SK-N-SH (cell line): ENCODE measurements at regions not wholly inside any gene's neighbourhood (a gene's known extent, or its start where the extent isn't known, plus 50 kb on each side); places are given as distances from the start of the nearest gene placed in this dataset.

Experiments
- CTCF ChIA-PET: fragments of 300-600, 350-600 bp; formaldehyde crosslinking; extraction: SDS; loops from one replicate; lab custom pipeline; 2021; lab: Yijun Ruan, JAX
- POLR2A ChIA-PET: fragments of 350-600 bp; sonication (Branson Sonifier 250); formaldehyde crosslinking; extraction: SDS; loops from one replicate; lab custom pipeline; 2020; ENCODE audit warnings: antibody characterized with exemption, inconsistent platforms; lab: Yijun Ruan, JAX
- DNase-seq: peaks from one replicate; pipeline ENCODE4 v3.0.0; 2012
- H2AFZ ChIP-seq: fragments of 200-600 bp; sonication (generic); 2 replicates; pipeline ENCODE4 v1.8.1; 2016; ENCODE audit warnings: antibody characterized with exemption, mild to moderate bottlenecking, low read depth
- H3F3A ChIP-seq: fragments of 200-600 bp; sonication (generic); replicated peaks from 2 replicates; pipeline ENCODE3; 2016; ENCODE audit warnings: antibody characterized with exemption, mild to moderate bottlenecking; ENCODE audit not compliant: insufficient read depth
- H3K27ac ChIP-seq, 2 experiments: fragments of 200-500 bp in 1 of 2; fragments of 200-600 bp in 1 of 2; sonication (Bioruptor generic) in 1 of 2; sonication (generic), shearing (Covaris generic) in 1 of 2; 2 replicates each; pipeline versions ENCODE4 v1.5.1 to v1.6.1; 2014 to 2016; ENCODE audit warnings: low read depth in 2 of 2, inconsistent platforms in 1 of 2, low read length in 1 of 2, mild to moderate bottlenecking in 1 of 2, mixed read lengths in 1 of 2
- H3K27me3 ChIP-seq: fragments of 200-600 bp; sonication (generic), shearing (Covaris generic); 2 replicates; pipeline ENCODE4 v1.6.1; 2016; ENCODE audit warnings: mixed run types; ENCODE audit not compliant: insufficient read depth
- H3K36me3 ChIP-seq, 2 experiments: fragments of 200-500 bp in 1 of 2; fragments of 200-600 bp in 1 of 2; sonication (Bioruptor generic) in 1 of 2; sonication (generic) in 1 of 2; replicated peaks in 1 of 2; 2 replicates each; pipeline versions ENCODE3 to v1.5.1; 2014 to 2016; ENCODE audit warnings: low read length in 1 of 2, mild to moderate bottlenecking in 1 of 2; ENCODE audit not compliant: insufficient read depth in 2 of 2, control insufficient read depth in 1 of 2
- H3K4me1 ChIP-seq, 2 experiments: fragments of 200-500 bp in 1 of 2; fragments of 200-600 bp in 1 of 2; sonication (Bioruptor generic) in 1 of 2; sonication (generic), shearing (Covaris generic) in 1 of 2; 2 replicates each; pipeline versions ENCODE4 v1.5.1 to v1.6.1; 2014 to 2016; ENCODE audit warnings: low read depth in 1 of 2, low read length in 1 of 2, mixed run types in 1 of 2; ENCODE audit not compliant: insufficient read depth in 2 of 2, control insufficient read depth in 1 of 2
- H3K4me2 ChIP-seq: fragments of 200-600 bp; sonication (generic), shearing (Covaris generic); 2 replicates; pipeline ENCODE4 v1.6.1; 2017; ENCODE audit warnings: mixed run types
- H3K4me3 ChIP-seq, 2 experiments: fragments of 200-500 bp in 1 of 2; fragments of 200-600 bp in 1 of 2; sonication (Bioruptor generic) in 1 of 2; sonication (generic), shearing (Covaris generic) in 1 of 2; 2 replicates each; pipeline versions ENCODE4 v1.5.1 to v1.8.1; 2014 to 2016; ENCODE audit warnings: low read depth in 2 of 2, inconsistent platforms in 1 of 2, low read length in 1 of 2, mild to moderate bottlenecking in 1 of 2, mixed read lengths in 1 of 2, moderate library complexity in 1 of 2
- H3K79me2 ChIP-seq: fragments of 200-600 bp; sonication (generic); 2 replicates; pipeline ENCODE4 v1.8.1; 2017; ENCODE audit warnings: mild to moderate bottlenecking; ENCODE audit not compliant: insufficient read depth
- H3K9ac ChIP-seq: fragments of 200-600 bp; sonication (generic); 2 replicates; pipeline ENCODE4 v1.6.1; 2017; ENCODE audit warnings: mixed run types
- H3K9me2 ChIP-seq: fragments of 200-600 bp; sonication (generic); 2 replicates; pipeline ENCODE4 v1.6.1; 2017; ENCODE audit warnings: mixed run types
- H3K9me3 ChIP-seq: fragments of 200-600 bp; sonication (generic); 2 replicates; pipeline ENCODE4 v1.6.1; 2017; ENCODE audit warnings: mixed run types, mild to moderate bottlenecking, moderate library complexity
- H4K20me1 ChIP-seq: fragments of 200-600 bp; sonication (generic); 2 replicates; pipeline ENCODE4 v1.6.1; 2017; ENCODE audit warnings: mild to moderate bottlenecking, mixed run types; ENCODE audit not compliant: insufficient read depth
- CHD2 ChIP-seq: fragments of 150-350 bp; IDR thresholded peaks from 2 replicates; pipeline ENCODE4 v1.6.1; 2018; ENCODE audit warnings: low read length; ENCODE audit not compliant: partially characterized antibody
- CTCF ChIP-seq: fragments of 200-600 bp; sonication (generic); IDR thresholded peaks from 2 replicates; pipeline ENCODE4 v1.6.1; 2017; ENCODE audit warnings: antibody characterized with exemption, mild to moderate bottlenecking, moderate library complexity
- EP300 ChIP-seq, 2 experiments: IDR thresholded peaks; 2 replicates each; pipeline versions ENCODE4 v1.4.0 to v1.6.1; 2012; ENCODE audit warnings: borderline replicate concordance in 1 of 2, low read depth in 1 of 2, low read length in 1 of 2
- EZH2phosphoT487 ChIP-seq: fragments of 200-600 bp; sonication (generic); IDR thresholded peaks from 2 replicates; pipeline ENCODE4 v1.6.1; 2017; ENCODE audit warnings: low read depth, mixed run types, mild to moderate bottlenecking, antibody characterized with exemption, moderate library complexity, borderline replicate concordance
- FOSL2 ChIP-seq: IDR thresholded peaks from 2 replicates; pipeline ENCODE4 v1.4.0; 2012; ENCODE audit warnings: low read depth, mild to moderate bottlenecking, moderate library complexity, borderline replicate concordance
- IRF3 ChIP-seq: fragments of 150-350 bp; IDR thresholded peaks from 2 replicates; pipeline ENCODE4 v1.6.1; 2016; ENCODE audit warnings: mild to moderate bottlenecking, low read depth, low read length
- RFX5 ChIP-seq: IDR thresholded peaks from 2 replicates; pipeline ENCODE4 v1.6.1; 2012; ENCODE audit warnings: mild to moderate bottlenecking, improper control_type of control experiment, low read length
- RXRA ChIP-seq: IDR thresholded peaks from 2 replicates; pipeline ENCODE4 v1.4.0; 2012; ENCODE audit warnings: low read depth, mild to moderate bottlenecking, borderline replicate concordance
- TAF1 ChIP-seq: IDR thresholded peaks from 2 replicates; pipeline ENCODE4 v1.6.1; 2012; ENCODE audit warnings: low read depth, mild to moderate bottlenecking, low read length, moderate library complexity, borderline replicate concordance
- TCF12 ChIP-seq: IDR thresholded peaks from 2 replicates; pipeline ENCODE4 v1.4.0; 2012
- WGBS: methylation state at CpG from one replicate; pipeline ENCODE4 v1.1.6; 2017; ENCODE audit warnings: low lambda C conversion rate; 5-methylcytosine and 5-hydroxymethylcytosine counted together

GRCh38 chr4:73315091-73315490 lies 56.5 kb upstream of the ANKRD17 start:
- no peaks in the 10 kb centered on the region for H3K4me1 ChIP-seq
- H3K9me2 ChIP-seq: no peaks in the 10 kb centered on the region
- ChIA-PET CTCF (interaction anchor here (0.9 to 1.4 kb wide), 3 partner anchors 9 to 296 kb away, joined by 3 to 4 read pairs (median 3); no protein-coding TSS in a partner anchor), POLR2A (no interaction called here)
- no peaks in the 10 kb centered on the region for H3K27me3 ChIP-seq
- no peak overlapping the region for H2AFZ ChIP-seq
- no peak overlapping the region for H3K4me3 ChIP-seq
- DNase-seq: no peak
- H3K36me3 ChIP-seq: no peaks in the 10 kb centered on the region
- no peaks in the 10 kb centered on the region for H3F3A ChIP-seq
- no peaks in the 10 kb centered on the region for H4K20me1 ChIP-seq
- TF ChIP-seq RXRA (0 out of 2 replicates have a peak, but pooled peaks have one; percentile 29), EZH2phosphoT487 (no peak), TCF12 (peak; percentile 67), CTCF (no peak), FOSL2 (peak; percentile 41; the same call in 1 of the 2 replicates)
- H3K79me2 ChIP-seq: no peaks in the 10 kb centered on the region
- no peak overlapping the region for H3K9ac ChIP-seq
- H3K27ac ChIP-seq: no peak overlapping the region
- no peak overlapping the region for H3K4me2 ChIP-seq
- 3% methylated on average over 2 of the region's 2 CpGs for WGBS
- peaks cover under 1% of the 10 kb centered on the region; the same call in 1 of the 2 replicates for H3K9me3 ChIP-seq

DNA sequence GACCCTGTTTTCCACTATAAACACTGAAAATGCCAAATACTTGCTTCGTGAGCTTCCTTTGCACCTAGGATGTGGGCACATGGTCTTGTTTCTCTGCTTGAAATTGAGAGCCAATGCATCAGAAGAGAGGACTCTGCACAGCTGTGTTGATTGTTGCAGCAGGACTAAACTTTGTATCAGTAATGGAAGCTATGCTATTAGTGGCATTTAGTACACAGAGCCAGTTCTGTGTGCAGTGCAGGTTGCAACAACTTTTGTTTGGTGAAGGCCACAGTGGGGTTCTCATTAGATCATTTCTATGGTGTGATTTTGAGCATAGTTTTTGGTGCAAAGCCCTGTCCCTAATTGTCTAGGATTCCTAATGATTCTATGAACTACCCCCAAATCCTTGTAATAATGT lies 54.4 kb upstream of the ANKRD17 start:
- Histone ChIP-seq H3K36me3 (no peaks in the 10 kb centered on the region), H3K9ac (no peak overlapping the region), H3K4me3 (no peak overlapping the region), H3K27ac (no peak overlapping the region), H3K4me1 (peaks cover 0 to 6% of the 10 kb centered on the region in 2 experiments; a peak in 1 of 4 replicates), H3F3A (peaks cover 14% of the 10 kb centered on the region), H3K9me3 (peaks cover 6% of the 10 kb centered on the region; the same call in 1 of the 2 replicates), H3K4me2 (no peak overlapping the region), H3K9me2 (no peaks in the 10 kb centered on the region), H3K79me2 (no peaks in the 10 kb centered on the region), H2AFZ (no peak overlapping the region), H3K27me3 (no peaks in the 10 kb centered on the region), H4K20me1 (no peaks in the 10 kb centered on the region)
- ChIA-PET CTCF (interaction anchor here (0.5 to 3.3 kb wide), 7 partner anchors 11 to 235 kb away, joined by 3 to 22 read pairs (median 4); no protein-coding TSS in a partner anchor), POLR2A (no interaction called here)
- DNase-seq: no peak
- WGBS: 100% methylated on average over 1 of the region's 1 CpG
- TF ChIP-seq TAF1: no peak
- no peak for TF ChIP-seq CHD2
- no peak for TF ChIP-seq EP300 (IDR thresholded peaks at IDR 0.05; ENCODE audit: borderline replicate concordance in 1 of 2, low read depth in 1 of 2, low read length in 1 of 2)
- TF ChIP-seq RFX5: no peak
- no peak for TF ChIP-seq IRF3
